HepG2 (cell line): ENCODE measurements at regions not wholly inside any gene's neighbourhood (a gene's known extent, or its start where the extent isn't known, plus 50 kb on each side); places are given as distances from the start of the nearest gene placed in this dataset.

Experiments
- ATRX ChIP-seq: sonication (generic); formaldehyde crosslinking; IDR thresholded peaks from 2 replicates; pipeline ENCODE4 v1.4.0; 2020; ENCODE audit warnings: missing genetic modification reagents, borderline replicate concordance
- BCL6 ChIP-seq: IDR thresholded peaks from 2 replicates; pipeline ENCODE4 v1.6.1; 2016; ENCODE audit warnings: missing genetic modification reagents, missing compliant biosample characterization
- GZF1 ChIP-seq: sonication (generic); formaldehyde crosslinking; IDR thresholded peaks from 2 replicates; pipeline ENCODE4 v1.5.1; 2020; ENCODE audit warnings: mild to moderate bottlenecking, missing genetic modification reagents
- KLF9 ChIP-seq: IDR thresholded peaks from 2 replicates; pipeline ENCODE4 v1.6.1; 2016; ENCODE audit warnings: low read depth
- MAF1 ChIP-seq: sonication (generic); formaldehyde crosslinking; IDR thresholded peaks from 2 replicates; pipeline ENCODE4 v1.5.0; 2020; ENCODE audit warnings: missing genetic modification reagents, borderline replicate concordance
- MTF2 ChIP-seq: sonication (generic); formaldehyde crosslinking; IDR thresholded peaks from 2 replicates; pipeline ENCODE4 v1.5.0; 2020; ENCODE audit warnings: missing genetic modification reagents, borderline replicate concordance
- NFRKB ChIP-seq: fragments of 450-650 bp; IDR thresholded peaks from 2 replicates; pipeline ENCODE4 v1.6.1; 2017
- NR2C2 ChIP-seq: sonication (generic); formaldehyde crosslinking; IDR thresholded peaks from 2 replicates; pipeline ENCODE4 v1.4.0; 2020; ENCODE audit warnings: missing genetic modification reagents, mild to moderate bottlenecking, moderate library complexity, borderline replicate concordance
- PHF8 ChIP-seq: sonication (generic); formaldehyde crosslinking; IDR thresholded peaks from 2 replicates; pipeline ENCODE4 v1.5.0; 2020; ENCODE audit warnings: missing genetic modification reagents
- PPARG ChIP-seq: conservative IDR thresholded peaks from 2 replicates; pipeline ENCODE4 v1.6.1; 2016; ENCODE audit warnings: missing biosample characterization, missing genetic modification reagents
- SAFB2 ChIP-seq: sonication (generic); formaldehyde crosslinking; IDR thresholded peaks from 2 replicates; pipeline ENCODE4 v1.5.1; 2020; ENCODE audit warnings: missing genetic modification reagents, low read depth, mild to moderate bottlenecking, borderline replicate concordance
- SRF ChIP-seq: IDR thresholded peaks from 2 replicates; pipeline ENCODE4 v1.6.1; 2011; ENCODE audit warnings: mild to moderate bottlenecking, low read depth, low read length, moderate library complexity
- SRSF4 ChIP-seq: fragments of 200-400 bp; formaldehyde crosslinking; IDR thresholded peaks from one replicate; pipeline ENCODE4 v1.6.1; 2018; ENCODE audit warnings: mild to moderate bottlenecking, low read depth, low read length, moderate library complexity; ENCODE audit not compliant: poor library complexity, severe bottlenecking
- TBX2 ChIP-seq: sonication (generic); formaldehyde crosslinking; IDR thresholded peaks from 2 replicates; pipeline ENCODE4 v1.5.0; 2020; ENCODE audit warnings: missing genetic modification reagents, mild to moderate bottlenecking, borderline replicate concordance
- THYN1 ChIP-seq: sonication (generic); formaldehyde crosslinking; IDR thresholded peaks from 2 replicates; pipeline ENCODE4 v1.8.1; 2023; ENCODE audit warnings: low read depth, mild to moderate bottlenecking, moderate library complexity, missing genetic modification reagents, borderline replicate concordance
- U2AF2 ChIP-seq: fragments of 200-400 bp; formaldehyde crosslinking; IDR thresholded peaks from 2 replicates; pipeline ENCODE4 v1.6.1; 2017; ENCODE audit warnings: low read depth, mild to moderate bottlenecking, low read length
- ZKSCAN5 ChIP-seq: sonication (generic); formaldehyde crosslinking; IDR thresholded peaks from 2 replicates; pipeline ENCODE4 v1.5.1; 2020; ENCODE audit warnings: mild to moderate bottlenecking, missing genetic modification reagents
- ZMYM3 ChIP-seq: sonication (generic); formaldehyde crosslinking; IDR thresholded peaks from 2 replicates; pipeline ENCODE4 v1.5.1; 2020; ENCODE audit warnings: mild to moderate bottlenecking, missing genetic modification reagents
- ZNF121 ChIP-seq: sonication (generic); formaldehyde crosslinking; IDR thresholded peaks from 2 replicates; pipeline ENCODE4 v1.5.0; 2020; ENCODE audit warnings: mild to moderate bottlenecking, missing genetic modification reagents
- ZNF225 ChIP-seq: sonication (generic); formaldehyde crosslinking; IDR thresholded peaks from 2 replicates; pipeline ENCODE4 v1.4.0; 2020; ENCODE audit warnings: mild to moderate bottlenecking, missing genetic modification reagents
- ZNF350 ChIP-seq: sonication (generic); formaldehyde crosslinking; IDR thresholded peaks from 2 replicates; pipeline ENCODE4 v1.4.0; 2020; ENCODE audit warnings: mild to moderate bottlenecking, low read depth, missing genetic modification reagents, borderline replicate concordance
- ZNF672 ChIP-seq: sonication (generic); formaldehyde crosslinking; IDR thresholded peaks from 2 replicates; pipeline ENCODE4 v1.8.1; 2022; ENCODE audit warnings: missing genetic modification reagents
- ZSCAN9 ChIP-seq: IDR thresholded peaks from 2 replicates; pipeline ENCODE4 v1.6.1; 2016; ENCODE audit warnings: borderline replicate concordance
- TF ChIP-seq, protein P1 (sequence below): sonication (generic); formaldehyde crosslinking; IDR thresholded peaks from 2 replicates; pipeline ENCODE4 v1.4.0; 2020; ENCODE audit warnings: missing genetic modification reagents, borderline replicate concordance
- TF ChIP-seq, protein P2 (sequence below): sonication (generic); formaldehyde crosslinking; IDR thresholded peaks from 2 replicates; pipeline ENCODE4 v1.4.0; 2020; ENCODE audit warnings: missing genetic modification reagents
- TF ChIP-seq, protein P3 (sequence below): sonication (generic); formaldehyde crosslinking; IDR thresholded peaks from 2 replicates; pipeline ENCODE4 v1.5.1; 2020; ENCODE audit warnings: mild to moderate bottlenecking, missing genetic modification reagents

DNA sequence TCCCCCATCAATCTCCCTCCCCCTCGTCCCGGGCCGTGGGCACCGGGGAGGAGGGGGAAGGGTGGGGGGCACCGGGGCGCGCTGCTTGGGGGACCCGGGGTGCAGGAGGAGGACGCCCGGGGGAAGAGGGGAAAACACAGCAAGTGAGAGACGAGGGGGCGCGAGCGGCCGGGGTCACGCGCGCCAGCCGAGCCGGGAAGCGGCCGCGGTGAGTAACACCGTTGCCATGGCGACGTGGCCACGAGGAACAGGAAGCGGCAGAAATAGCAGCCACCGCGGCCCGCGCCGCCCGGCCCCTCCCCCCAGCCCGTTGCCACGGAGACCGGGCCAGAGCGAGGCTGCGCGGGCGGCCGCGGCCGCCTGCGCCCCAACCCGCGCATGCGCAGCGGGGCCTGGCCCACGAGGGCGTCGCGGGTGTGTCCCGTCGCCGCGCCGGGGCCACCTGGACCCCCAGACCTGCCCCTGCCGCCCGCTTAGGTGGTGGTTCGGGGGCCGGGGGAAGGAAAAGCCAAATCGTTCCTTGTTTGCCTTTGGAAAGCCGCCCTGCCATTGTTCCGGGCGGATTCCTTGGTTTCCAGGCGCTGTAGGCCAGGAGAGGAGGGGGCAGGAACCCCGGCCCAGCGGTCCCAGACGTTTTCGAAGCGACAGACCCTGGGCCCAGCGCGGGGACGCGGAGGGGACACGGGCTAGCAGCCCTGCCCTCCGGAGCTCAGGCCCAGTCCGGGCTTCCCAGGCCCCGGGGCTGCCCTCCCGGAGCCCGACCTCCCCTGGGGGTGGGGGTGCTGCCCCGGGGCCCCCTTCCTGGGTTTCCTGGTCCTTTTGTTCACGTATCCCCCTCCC, 207.1 kb downstream of the C9orf50 start (continued):
- no peak for TF ChIP-seq TBX2 (CRISPR knock-in tag)
- no peak for TF ChIP-seq ZNF672
- no peak for TF ChIP-seq GZF1 (CRISPR knock-in tag)
- TF ChIP-seq SAFB2 (CRISPR knock-in tag): 0 out of 2 replicates have a peak, but pooled peaks have one; percentile 63
- no peak for TF ChIP-seq ZKSCAN5 (CRISPR knock-in tag)
- TF ChIP-seq ZNF121: no peak
- no peak for TF ChIP-seq ZNF225 (CRISPR knock-in tag)
- peak; percentile 91 for TF ChIP-seq U2AF2
- TF ChIP-seq MAF1 (CRISPR knock-in tag): no peak
- TF ChIP-seq SRF: no peak
- no peak for TF ChIP-seq NR2C2 (CRISPR knock-in tag)
- TF ChIP-seq KLF9 (CRISPR knock-in tag): no peak
- TF ChIP-seq, protein P1, sequence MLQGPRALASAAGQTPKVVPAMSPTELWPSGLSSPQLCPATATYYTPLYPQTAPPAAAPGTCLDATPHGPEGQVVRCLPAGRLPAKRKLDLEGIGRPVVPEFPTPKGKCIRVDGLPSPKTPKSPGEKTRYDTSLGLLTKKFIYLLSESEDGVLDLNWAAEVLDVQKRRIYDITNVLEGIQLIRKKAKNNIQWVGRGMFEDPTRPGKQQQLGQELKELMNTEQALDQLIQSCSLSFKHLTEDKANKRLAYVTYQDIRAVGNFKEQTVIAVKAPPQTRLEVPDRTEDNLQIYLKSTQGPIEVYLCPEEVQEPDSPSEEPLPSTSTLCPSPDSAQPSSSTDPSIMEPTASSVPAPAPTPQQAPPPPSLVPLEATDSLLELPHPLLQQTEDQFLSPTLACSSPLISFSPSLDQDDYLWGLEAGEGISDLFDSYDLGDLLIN: no peak
- TF ChIP-seq THYN1: no peak
- TF ChIP-seq PPARG (CRISPR knock-in tag): no peak
- TF ChIP-seq ZMYM3: no peak
- TF ChIP-seq, protein P2, sequence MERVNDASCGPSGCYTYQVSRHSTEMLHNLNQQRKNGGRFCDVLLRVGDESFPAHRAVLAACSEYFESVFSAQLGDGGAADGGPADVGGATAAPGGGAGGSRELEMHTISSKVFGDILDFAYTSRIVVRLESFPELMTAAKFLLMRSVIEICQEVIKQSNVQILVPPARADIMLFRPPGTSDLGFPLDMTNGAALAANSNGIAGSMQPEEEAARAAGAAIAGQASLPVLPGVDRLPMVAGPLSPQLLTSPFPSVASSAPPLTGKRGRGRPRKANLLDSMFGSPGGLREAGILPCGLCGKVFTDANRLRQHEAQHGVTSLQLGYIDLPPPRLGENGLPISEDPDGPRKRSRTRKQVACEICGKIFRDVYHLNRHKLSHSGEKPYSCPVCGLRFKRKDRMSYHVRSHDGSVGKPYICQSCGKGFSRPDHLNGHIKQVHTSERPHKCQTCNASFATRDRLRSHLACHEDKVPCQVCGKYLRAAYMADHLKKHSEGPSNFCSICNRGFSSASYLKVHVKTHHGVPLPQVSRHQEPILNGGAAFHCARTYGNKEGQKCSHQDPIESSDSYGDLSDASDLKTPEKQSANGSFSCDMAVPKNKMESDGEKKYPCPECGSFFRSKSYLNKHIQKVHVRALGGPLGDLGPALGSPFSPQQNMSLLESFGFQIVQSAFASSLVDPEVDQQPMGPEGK (CRISPR knock-in tag): peak; percentile 52
- 0 out of 2 replicates have a peak, but pooled peaks have one; percentile 11 for TF ChIP-seq ZSCAN9 (CRISPR knock-in tag)
- TF ChIP-seq NFRKB: no peak
- no peak for TF ChIP-seq BCL6 (CRISPR knock-in tag)
- TF ChIP-seq ATRX: no peak
- TF ChIP-seq SRSF4: no peak
- TF ChIP-seq PHF8: peak; percentile 68
- no peak for TF ChIP-seq MTF2 (CRISPR knock-in tag)
- TF ChIP-seq, protein P3, sequence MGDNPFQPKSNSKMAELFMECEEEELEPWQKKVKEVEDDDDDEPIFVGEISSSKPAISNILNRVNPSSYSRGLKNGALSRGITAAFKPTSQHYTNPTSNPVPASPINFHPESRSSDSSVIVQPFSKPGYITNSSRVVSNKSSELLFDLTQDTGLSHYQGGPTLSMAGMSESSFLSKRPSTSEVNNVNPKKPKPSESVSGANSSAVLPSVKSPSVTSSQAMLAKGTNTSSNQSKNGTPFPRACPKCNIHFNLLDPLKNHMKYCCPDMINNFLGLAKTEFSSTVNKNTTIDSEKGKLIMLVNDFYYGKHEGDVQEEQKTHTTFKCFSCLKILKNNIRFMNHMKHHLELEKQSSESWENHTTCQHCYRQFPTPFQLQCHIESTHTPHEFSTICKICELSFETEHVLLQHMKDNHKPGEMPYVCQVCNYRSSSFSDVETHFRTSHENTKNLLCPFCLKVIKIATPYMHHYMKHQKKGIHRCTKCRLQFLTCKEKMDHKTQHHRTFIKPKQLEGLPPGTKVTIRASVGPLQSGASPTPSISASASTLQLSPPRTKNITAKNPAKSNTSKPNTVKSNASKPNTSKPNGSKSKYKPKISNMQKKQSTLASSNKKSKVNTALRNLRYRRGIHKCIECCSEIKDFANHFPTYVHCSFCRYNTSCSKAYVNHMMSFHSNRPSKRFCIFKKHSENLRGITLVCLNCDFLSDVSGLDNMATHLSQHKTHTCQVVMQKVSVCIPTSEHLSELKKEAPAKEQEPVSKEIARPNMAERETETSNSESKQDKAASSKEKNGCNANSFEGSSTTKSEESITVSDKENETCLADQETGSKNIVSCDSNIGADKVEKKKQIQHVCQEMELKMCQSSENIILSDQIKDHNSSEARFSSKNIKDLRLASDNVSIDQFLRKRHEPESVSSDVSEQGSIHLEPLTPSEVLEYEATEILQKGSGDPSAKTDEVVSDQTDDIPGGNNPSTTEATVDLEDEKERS: no peak; the same call in 1 of the 2 replicates
- TF ChIP-seq ZNF350: no peak
